ENCODE measurements at regions not wholly inside any gene's neighbourhood (a gene's known extent, or its start where the extent isn't known, plus 50 kb on each side); places are given as distances from the start of the nearest gene placed in this dataset.

- no peak for DNase-seq (ENCODE audit: low read depth, low spot score)
Observed at GRCh38 chr16:9409560-9410493, 318.4 kb downstream of the HAPSTR1 start.

DNA sequence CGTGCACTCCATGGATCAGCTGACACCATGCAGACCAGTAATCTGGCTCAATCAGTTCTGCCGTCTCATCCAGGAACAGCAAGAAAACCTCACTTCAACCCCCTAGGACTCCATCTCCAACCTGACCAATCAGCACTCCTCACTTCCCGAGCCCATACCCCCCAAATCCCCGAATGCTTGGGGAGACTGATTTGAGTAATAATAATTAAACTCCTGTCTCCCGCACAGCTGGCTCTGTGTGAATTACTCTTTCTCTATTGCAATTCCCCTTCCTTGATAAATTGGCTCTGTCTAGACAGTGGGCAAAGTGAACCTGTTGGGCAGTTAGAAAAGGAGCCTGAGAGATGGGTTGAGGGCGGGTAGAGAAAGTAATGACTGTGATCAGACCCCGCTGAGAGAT, 320.0 kb downstream of the HAPSTR1 start:
- no peak for DNase-seq (ENCODE audit: low read depth, low spot score)

- no peak for DNase-seq (ENCODE audit: low read depth, low spot score)
Observed at GRCh38 chr16:9412031-9412914, 320.8 kb downstream of the HAPSTR1 start.

DNA sequence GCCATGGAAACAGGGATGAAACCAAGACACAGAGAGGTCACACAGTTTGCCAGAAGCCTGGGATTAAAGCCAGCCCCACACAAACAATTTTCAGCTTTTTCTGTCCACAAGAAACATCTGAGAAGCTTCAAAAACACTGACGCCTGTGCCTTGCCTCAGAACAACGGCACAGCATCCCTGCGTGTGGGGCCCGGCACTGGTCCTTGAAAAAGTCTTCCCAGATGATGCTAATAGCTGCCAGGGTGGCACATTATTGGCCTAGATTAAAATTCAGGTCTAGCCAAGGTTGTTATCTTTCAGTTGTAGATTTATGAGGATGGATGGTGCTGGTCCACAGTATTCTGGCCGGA, 321.4 kb downstream of the HAPSTR1 start:
- DNase-seq (ENCODE audit: low read depth, low spot score) = no peak

DNA sequence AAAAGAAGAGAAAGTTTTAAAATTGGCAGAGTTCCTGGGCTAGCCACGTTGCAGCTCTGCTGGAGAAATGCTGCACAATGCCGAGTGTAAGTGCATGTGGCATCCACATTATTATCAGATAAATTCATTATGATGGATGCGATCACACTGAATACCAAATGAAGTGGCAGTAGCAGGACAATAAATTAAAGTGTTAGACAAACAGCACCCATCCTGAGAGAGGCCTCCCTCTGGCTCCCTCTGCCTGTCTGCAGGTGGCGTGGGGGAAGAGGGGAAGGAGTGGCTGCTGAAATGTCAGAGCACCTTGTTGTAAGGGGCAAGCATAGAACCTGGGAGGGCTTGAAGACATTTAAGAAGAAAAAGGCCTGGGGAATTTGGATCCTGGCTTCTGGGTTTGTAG, 324.1 kb downstream of the HAPSTR1 start:
- DNase-seq (ENCODE audit: low read depth, low spot score) = no peak

DNA sequence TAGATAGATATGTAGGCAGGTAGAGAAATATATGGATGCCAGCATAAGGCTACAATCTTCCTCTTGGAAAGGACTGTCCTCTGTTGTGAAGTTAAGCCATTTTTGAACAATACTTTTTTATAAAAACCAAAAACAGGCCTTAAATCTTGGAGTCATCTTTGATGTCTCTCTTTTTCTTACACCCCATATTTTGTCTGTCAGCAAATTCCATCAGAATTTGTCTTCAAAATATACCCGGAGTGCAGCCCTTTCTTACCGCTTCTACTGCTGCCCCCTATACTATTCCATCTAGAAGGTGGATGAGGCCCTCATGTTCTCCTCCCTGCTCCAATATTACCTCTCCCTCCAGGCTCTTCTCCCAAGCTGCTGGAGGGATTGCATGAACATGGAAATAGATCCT, 326.5 kb downstream of the HAPSTR1 start:
- DNase-seq (ENCODE audit: low read depth, low spot score) = no peak

DNA sequence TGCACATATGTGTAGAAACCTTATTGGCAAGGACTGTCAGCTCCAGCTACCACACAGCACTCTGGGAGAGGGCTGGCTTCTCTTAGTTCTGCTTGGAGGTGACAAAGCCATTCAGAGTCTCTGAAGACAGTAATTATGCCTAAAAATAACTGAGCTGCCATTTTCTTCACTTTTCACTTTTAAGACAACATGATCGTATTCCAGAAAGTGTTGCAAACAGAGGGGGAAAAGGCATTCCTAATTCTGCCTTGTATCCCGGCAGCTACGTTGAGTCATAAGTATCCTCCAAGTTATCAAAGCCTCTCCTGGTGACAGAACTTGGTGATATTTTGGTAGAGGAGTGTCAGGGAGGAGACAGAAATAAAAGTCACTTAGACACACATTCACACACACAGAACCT, 327.7 kb downstream of the HAPSTR1 start:
- DNase-seq (ENCODE audit: low read depth, low spot score) = no peak

- no peak for DNase-seq (ENCODE audit: low read depth, low spot score)
Observed at GRCh38 chr16:9422762-9423513, 331.5 kb downstream of the HAPSTR1 start.

DNA sequence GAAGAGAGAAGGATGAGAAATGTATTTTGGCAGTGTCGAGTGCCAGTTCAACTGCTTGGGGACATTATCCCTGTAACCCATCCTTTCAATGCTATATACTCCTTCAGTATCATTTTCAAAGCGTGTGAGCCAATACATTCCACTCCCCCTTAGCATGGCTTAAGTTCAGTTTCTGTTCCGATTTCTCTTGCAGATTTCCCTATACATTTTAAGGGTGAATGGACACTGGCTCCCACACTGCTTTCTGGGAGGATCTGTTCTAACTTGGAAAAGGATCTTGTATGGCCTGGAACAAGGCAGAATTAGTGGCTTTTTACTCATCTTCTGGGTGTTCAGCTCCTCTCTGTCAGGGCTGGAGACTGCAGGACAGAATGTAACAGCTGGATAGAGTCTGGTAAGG, 333.8 kb downstream of the HAPSTR1 start:
- DNase-seq (ENCODE audit: low read depth, low spot score) = no peak

- no peak for DNase-seq (ENCODE audit: low read depth, low spot score)
Observed at GRCh38 chr16:9428355-9429005, 337.0 kb downstream of the HAPSTR1 start.

DNA sequence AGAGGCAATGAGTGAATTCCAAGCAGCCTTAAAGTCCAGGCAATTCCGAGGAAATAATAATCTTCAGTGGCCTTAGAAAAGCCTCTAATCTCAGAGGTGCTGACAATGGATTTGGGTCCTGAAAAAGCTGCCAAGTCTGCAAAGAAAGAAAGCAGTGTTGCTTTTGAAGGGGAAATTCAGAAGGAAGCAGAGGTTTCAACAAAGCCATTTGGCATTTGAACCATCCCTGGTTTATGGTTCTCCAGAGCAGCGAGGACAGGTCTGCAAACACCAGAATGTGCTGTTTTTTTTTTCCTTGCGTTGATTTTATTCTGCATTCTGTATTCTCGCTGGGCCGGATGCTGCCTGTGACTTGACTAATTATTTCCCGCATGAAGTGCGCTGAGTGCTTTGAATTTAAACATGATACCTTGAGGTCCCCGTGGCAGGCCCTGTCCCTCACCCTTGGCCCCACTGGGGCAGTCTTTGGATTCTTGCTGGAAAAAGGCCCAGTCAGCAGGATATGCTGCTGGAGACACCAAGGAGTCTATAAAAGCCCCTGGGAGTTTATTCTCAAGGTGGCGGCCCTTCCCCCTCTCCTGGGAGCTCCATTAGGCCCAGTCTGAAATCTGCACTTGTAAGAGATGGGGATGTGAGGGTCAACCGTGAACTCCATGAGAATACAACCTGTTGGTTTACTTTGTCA, 338.3 kb downstream of the HAPSTR1 start:
- DNase-seq (ENCODE audit: low read depth, low spot score) = no peak

DNA sequence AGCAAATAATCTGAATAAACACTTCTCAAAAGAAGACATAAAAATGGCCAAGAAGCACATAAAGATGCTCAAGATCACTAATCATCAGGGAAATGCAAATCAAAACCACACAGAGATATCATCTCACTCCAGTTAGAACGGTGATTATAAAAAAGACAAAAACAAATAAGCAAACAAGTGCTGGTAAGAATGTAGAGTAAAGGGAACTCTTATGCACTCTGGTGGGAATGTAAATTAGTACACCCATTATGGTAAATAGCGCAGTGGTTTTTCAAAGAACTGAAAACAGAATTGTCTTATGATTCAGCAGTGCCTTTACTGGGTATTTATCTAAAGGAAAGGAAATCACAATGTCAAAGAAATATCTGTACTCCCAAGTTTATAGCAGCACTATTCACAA, 343.2 kb downstream of the HAPSTR1 start:
- no peak for DNase-seq (ENCODE audit: low read depth, low spot score)

DNA sequence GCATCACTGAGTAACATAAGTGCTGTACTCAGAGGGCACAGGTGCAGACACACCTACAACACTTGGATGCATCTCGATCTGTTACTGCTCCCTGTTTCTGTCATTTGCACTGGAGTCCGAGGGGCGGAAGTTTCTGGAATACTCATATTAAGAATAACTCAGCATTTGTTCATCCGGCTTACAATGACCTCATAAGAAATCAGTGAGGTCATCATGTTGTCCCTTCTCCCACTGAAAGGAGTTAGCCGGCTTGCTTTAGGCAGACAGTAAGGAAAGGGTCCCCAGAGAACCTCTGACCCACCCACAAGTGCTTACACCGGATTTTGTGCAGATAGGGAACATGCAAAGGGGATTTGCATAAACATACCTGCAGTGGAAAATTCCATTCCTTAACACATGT, 344.7 kb downstream of the HAPSTR1 start:
- DNase-seq (ENCODE audit: low read depth, low spot score) = no peak

- no peak for DNase-seq (ENCODE audit: low read depth, low spot score)
Observed at GRCh38 chr16:9437115-9437514, 345.7 kb downstream of the HAPSTR1 start.

DNA sequence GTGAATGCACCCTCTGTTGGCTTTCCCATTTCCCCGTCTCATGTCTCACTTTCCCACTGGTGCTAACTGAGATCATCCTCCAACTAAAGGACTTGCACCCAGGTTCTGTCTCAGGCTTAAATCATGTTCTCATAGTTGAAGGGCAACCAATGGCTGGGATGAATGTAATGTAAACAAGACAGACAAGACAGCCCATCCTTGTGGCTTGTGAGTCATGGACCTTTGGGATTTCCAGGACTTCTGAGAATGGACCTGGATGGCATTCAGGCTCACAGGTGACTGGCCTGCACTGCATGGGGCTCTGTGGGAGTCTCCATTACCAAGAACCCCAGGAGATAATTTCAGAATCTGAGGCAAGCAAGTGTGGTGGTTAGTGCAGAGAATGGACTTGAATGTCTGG, 347.5 kb downstream of the HAPSTR1 start:
- no peak for DNase-seq (ENCODE audit: low read depth, low spot score)

DNA sequence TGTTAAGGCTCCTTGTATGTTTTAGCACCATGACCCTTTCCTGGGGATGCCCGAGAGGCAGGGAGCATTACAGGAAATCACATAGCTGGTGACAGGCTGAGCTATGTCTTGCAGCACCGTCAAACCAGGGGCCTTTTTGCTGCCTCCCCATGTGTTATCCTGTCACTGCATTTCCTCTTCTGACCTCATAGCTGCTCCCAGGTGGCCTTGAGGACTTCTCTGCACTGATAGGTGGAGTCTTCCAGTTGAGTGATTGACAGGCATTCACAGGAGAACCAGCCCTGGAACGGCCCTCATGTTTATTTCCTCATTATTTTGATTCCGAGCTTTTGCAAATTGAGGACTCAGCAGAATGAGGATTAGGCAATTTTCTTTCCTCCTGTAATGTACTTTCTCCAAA, 349.6 kb downstream of the HAPSTR1 start:
- no peak for DNase-seq (ENCODE audit: low read depth, low spot score)

DNA sequence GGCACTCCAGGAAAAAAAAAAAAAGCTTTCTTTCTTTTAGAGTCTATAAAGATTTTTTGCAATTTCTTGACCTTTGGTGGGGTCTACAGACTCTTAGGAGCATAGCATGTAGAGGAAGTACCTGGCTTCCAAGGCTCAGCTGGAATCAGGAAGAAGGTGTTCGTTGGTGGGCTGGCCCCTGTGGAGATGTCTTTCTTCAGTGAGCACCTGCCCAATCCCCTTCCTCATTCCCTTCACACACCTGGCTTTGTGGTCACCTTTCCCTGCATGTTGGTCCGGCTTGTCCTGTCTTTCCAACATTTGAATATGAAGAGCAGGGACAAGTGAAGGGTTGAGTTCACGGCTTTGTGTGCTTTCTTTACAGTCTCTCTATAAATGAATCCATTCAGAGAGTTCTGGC, 352.4 kb downstream of the HAPSTR1 start:
- no peak for DNase-seq (ENCODE audit: low read depth, low spot score)

- DNase-seq (ENCODE audit: low read depth, low spot score) = no peak
Observed at GRCh38 chr16:9446471-9447194, 355.2 kb downstream of the HAPSTR1 start.

- DNase-seq (ENCODE audit: low read depth, low spot score) = no peak
Observed at GRCh38 chr16:9447195-9447551, 355.7 kb downstream of the HAPSTR1 start.

DNA sequence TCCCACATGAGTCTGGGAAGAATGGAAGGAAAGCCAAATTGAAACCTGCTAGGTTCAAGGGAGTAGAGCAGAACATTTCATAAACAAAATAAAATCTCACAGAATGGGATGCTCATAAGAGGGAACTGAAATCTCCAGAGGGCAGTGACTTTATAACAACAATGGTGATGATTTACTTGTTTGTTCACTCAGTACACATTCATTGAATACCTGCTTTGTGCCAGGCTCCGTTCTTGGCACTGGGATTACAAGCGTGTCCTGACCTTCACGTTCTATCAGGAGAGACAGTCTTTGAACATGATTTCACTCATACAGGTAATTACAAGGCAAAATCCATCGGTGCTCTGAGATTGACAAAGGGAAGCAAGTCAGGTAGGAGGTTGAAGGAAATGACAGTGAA, 356.3 kb downstream of the HAPSTR1 start:
- DNase-seq (ENCODE audit: low read depth, low spot score) = no peak

All from iPS DF 19.7 (cell line).